OCI-LY7 (cell line): ENCODE measurements at regions not wholly inside any gene's neighbourhood (a gene's known extent, or its start where the extent isn't known, plus 50 kb on each side); places are given as distances from the start of the nearest gene placed in this dataset.

ENCODE experiments used
- BruUV-seq: library from RNA; stranded (reverse); fragments of 400-500 nt; replicated peaks from 2 replicates; lab custom pipeline; 2021; lab: Mats Ljungman, UMichigan
- CTCF ChIA-PET: fragments of 300-600 bp; sonication (Branson Sonifier 250); formaldehyde crosslinking; loops from one replicate; lab custom pipeline; 2022; ENCODE audit warnings: antibody characterized with exemption; ENCODE audit not compliant: unreplicated experiment; lab: Charles Lee
- POLR2A ChIA-PET: fragments of 300-600 bp; sonication (Branson Sonifier 250); formaldehyde crosslinking; loops from one replicate; lab custom pipeline; 2022; ENCODE audit warnings: antibody characterized with exemption; lab: Charles Lee
- DNase-seq: peaks from one replicate; pipeline ENCODE4 v3.0.0-alpha.2; 2015; ENCODE audit warnings: low spot score
- H2AFZ ChIP-seq: fragments of 200-600 bp; sonication (generic), shearing (Covaris generic); 2 replicates; pipeline ENCODE4 v1.6.1; 2014; ENCODE audit warnings: mild to moderate bottlenecking, antibody characterized with exemption, low read length, moderate library complexity
- H3K27ac ChIP-seq: fragments of 200-600 bp; sonication (generic); 2 replicates; pipeline ENCODE4 v1.5.1; 2014; ENCODE audit warnings: mixed run types, low read depth, mild to moderate bottlenecking, moderate library complexity, low read length, inconsistent platforms; ENCODE audit not compliant: poor library complexity, severe bottlenecking
- H3K36me3 ChIP-seq: fragments of 200-600 bp; sonication (generic); 2 replicates; pipeline ENCODE4 v1.6.1; 2014; ENCODE audit warnings: mild to moderate bottlenecking, antibody characterized with exemption, low read length, moderate library complexity, mixed read lengths; ENCODE audit not compliant: insufficient read depth
- H3K4me1 ChIP-seq: fragments of 200-600 bp; sonication (generic); 2 replicates; pipeline ENCODE4 v1.5.1; 2014; ENCODE audit warnings: mild to moderate bottlenecking, low read length; ENCODE audit not compliant: insufficient read depth, poor library complexity, severe bottlenecking
- H3K4me2 ChIP-seq: fragments of 200-600 bp; sonication (generic); 2 replicates; pipeline ENCODE4 v1.6.1; 2014; ENCODE audit warnings: mild to moderate bottlenecking, low read length
- H3K4me3 ChIP-seq: fragments of 200-600 bp; sonication (generic); 2 replicates; pipeline ENCODE4 v1.5.1; 2014; ENCODE audit warnings: mild to moderate bottlenecking, low read depth, low read length; ENCODE audit not compliant: poor library complexity, severe bottlenecking
- H3K79me2 ChIP-seq: fragments of 200-600 bp; sonication (generic); 2 replicates; pipeline ENCODE4 v1.6.1; 2016; ENCODE audit warnings: low read depth, mild to moderate bottlenecking, low read length, moderate library complexity, mixed read lengths; ENCODE audit not compliant: insufficient read depth
- H3K9me2 ChIP-seq: fragments of 200-600 bp; sonication (generic); 2 replicates; pipeline ENCODE4 v1.6.1; 2016; ENCODE audit warnings: mild to moderate bottlenecking, low read length, mixed read lengths; ENCODE audit not compliant: insufficient read depth
- H3K9me3 ChIP-seq: fragments of 200-600 bp; sonication (generic); 2 replicates; pipeline ENCODE4 v1.6.1; 2014; ENCODE audit warnings: mild to moderate bottlenecking, mixed run types, low read length, mixed read lengths
- H4K20me1 ChIP-seq: fragments of 200-600 bp; sonication (generic); 2 replicates; pipeline ENCODE4 v1.6.1; 2014; ENCODE audit warnings: mild to moderate bottlenecking, antibody characterized with exemption, low read length, moderate library complexity, mixed read lengths; ENCODE audit not compliant: insufficient read depth
- CTCF ChIP-seq: fragments of 200-600 bp; sonication (generic); conservative IDR thresholded peaks from 2 replicates; pipeline ENCODE4 v1.5.1; 2014; ENCODE audit warnings: mild to moderate bottlenecking, antibody characterized with exemption, low read length, moderate library complexity, mixed read lengths
- EZH2phosphoT487 ChIP-seq: fragments of 200-600 bp; sonication (generic); IDR thresholded peaks from 2 replicates; pipeline ENCODE4 v1.6.1; 2018; ENCODE audit warnings: low read depth, borderline replicate concordance, mild to moderate bottlenecking, mixed run types, antibody characterized with exemption, low read length, moderate library complexity, mixed read lengths
- intact Hi-C: fragments of 100-400 bp; cut with micrococcal nuclease; formaldehyde crosslinking; loops from one replicate; pipeline ENCODE4 v1.10.0; 2022; ENCODE audit not compliant: unreplicated experiment

DNA sequence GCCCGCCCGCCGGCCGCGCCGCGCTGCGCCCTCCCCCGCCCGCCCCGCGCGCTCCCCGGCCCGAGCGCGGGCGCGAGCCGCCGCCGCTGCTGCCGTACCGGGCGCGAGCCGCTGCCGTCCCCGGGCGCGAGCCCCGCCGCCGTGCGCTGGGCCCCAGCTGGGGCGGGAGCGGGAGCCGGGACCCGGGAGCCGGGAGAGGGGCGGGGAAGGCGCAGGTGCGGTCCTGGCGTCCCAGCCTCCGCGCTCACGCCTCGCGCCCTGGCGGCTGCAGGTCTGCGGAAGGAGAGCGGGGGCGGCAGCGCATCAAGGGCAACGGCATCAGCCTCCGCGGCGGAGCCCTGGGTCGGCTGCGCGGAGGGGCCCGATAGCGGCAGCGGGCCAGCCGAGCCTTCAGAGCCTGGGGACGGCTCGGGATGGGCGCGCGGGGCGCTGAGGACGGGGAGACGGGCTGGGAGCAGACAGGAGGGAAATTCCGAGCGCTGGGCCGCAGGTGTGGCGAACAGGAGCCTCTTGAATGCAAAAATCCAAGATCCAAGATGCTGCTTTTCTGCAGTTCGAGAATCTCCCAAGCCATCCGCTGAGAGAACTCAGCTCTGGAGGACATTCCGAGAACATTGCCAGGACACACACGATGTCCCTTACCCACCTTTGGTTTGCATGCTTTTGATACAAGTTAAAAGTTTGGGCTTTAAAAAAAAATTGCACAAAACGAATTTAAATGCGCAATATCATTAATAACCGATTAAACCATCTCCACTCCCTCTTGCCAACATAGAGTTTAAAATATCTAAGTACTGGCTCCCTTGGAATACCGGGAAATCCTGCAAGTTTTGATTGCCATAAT is 251.1 kb downstream of the TJP1 start:
- H3K4me3 ChIP-seq: no peak overlapping the region
- H3K4me1 ChIP-seq: no peaks in the 10 kb centered on the region
- DNase-seq: no peak
- H3K9me3 ChIP-seq: no peaks in the 10 kb centered on the region
- ChIA-PET POLR2A (no interaction called here), CTCF (no interaction called here)
- no peak overlapping the region for H2AFZ ChIP-seq
- intact Hi-C loops: no loop called here
- H3K36me3 ChIP-seq: no peaks in the 10 kb centered on the region
- no peak for TF ChIP-seq CTCF
- no peaks in the 10 kb centered on the region for H4K20me1 ChIP-seq
- BruUV-seq: no TSS peak
- no peaks in the 10 kb centered on the region for H3K9me2 ChIP-seq
- H3K27ac ChIP-seq: no peak overlapping the region
- no peak overlapping the region for H3K4me2 ChIP-seq
- H3K79me2 ChIP-seq: no peaks in the 10 kb centered on the region

DNA sequence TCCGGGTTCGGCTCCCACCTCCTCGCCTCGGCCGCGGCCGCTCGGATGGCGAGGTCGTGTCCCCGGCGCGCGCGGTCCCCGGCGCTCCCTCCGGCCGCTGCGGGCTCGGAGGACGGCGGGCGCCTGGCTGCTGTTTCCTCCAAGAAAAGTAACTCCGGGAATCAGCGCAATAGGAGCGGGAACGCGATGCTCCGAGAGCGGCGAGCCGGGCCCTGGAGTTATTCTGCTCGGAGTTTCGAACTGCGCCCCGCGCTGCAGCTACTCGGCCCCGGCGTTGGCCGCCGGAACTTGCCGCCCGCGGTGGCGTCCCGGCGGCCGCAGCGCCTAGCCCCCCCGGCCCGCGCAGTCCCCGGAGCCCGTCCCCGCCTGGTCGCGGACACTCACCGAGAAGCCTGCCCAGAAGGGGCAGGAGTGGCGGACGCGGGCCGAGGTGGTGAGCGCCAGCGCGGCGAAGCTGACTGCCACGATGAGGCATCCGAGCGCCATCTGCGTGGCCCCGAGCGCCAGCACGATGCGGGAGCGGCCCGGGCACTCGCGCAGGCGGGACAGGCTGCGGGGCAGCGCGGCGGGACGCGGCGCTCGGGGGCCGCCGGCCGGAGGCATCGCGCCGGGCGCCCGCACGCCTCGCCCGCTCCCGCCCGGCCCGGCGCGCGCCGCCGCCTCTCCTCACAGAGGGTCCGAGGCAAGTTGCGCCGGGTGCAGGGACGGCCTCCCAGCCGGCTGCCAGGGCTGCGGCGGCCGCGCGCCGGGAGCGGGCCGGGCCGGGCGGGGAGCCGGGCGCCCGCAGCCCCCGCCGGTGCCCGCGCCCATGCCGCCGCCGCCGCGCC is 251.9 kb downstream of the TJP1 start:
- no peaks in the 10 kb centered on the region for H4K20me1 ChIP-seq
- ChIA-PET CTCF (no interaction called here), POLR2A (no interaction called here)
- TF ChIP-seq EZH2phosphoT487 (no peak), CTCF (no peak)
- no peak overlapping the region for H3K27ac ChIP-seq
- no peak for DNase-seq
- H3K9me3 ChIP-seq: no peaks in the 10 kb centered on the region
- H2AFZ ChIP-seq: no peak overlapping the region
- H3K4me1 ChIP-seq: no peaks in the 10 kb centered on the region
- intact Hi-C loops: no loop called here
- no peaks in the 10 kb centered on the region for H3K79me2 ChIP-seq
- no TSS peak for BruUV-seq
- H3K9me2 ChIP-seq: no peaks in the 10 kb centered on the region
- H3K36me3 ChIP-seq: no peaks in the 10 kb centered on the region
- no peak overlapping the region for H3K4me3 ChIP-seq
- H3K4me2 ChIP-seq: no peak overlapping the region
